Gastrocnemius medialis (tissue), 4 donors: ENCODE measurements at regions not wholly inside any gene's neighbourhood (a gene's known extent, or its start where the extent isn't known, plus 50 kb on each side); places are given as distances from the start of the nearest gene placed in this dataset.

Source experiments
- ATAC-seq, 2 donors: fragments of 150-250 bp; one replicate each; pipeline ENCODE4 v1.9.1; 2016
- DNase-seq, 2 donors: peaks; one replicate each; pipeline ENCODE4 v3.0.0-alpha.2; 2019
- H3K27ac ChIP-seq, 4 donors: fragments of 200-600 bp; sonication (generic); 1 replicate in 1 of 4; 2 replicates in 3 of 4; pipeline ENCODE4 v1.5.1; 2016 to 2018; ENCODE audit warnings: mild to moderate bottlenecking in 2 of 4, moderate library complexity in 1 of 4
- H3K27me3 ChIP-seq, 3 donors: fragments of 200-600 bp; sonication (generic) in 2 of 3; 1 replicate in 1 of 3; 2 replicates in 2 of 3; pipeline versions ENCODE4 v1.5.1 to v1.6.0; 2016 to 2019; ENCODE audit warnings: mild to moderate bottlenecking in 1 of 3, moderate library complexity in 1 of 3
- H3K36me3 ChIP-seq, 2 donors: fragments of 200-600 bp; sonication (generic) in 1 of 2; one replicate each; pipeline ENCODE4 v1.5.1; 2017 to 2018
- H3K4me1 ChIP-seq, 2 donors: fragments of 200-600 bp; sonication (generic) in 1 of 2; one replicate each; pipeline ENCODE4 v1.5.1; 2016 to 2017; ENCODE audit warnings: mild to moderate bottlenecking in 2 of 2
- H3K4me3 ChIP-seq, 4 donors: fragments of 200-600 bp; sonication (generic) in 3 of 4; 1 replicate in 1 of 4; 2 replicates in 3 of 4; pipeline ENCODE4 v1.5.1; 2016 to 2019; ENCODE audit warnings: mild to moderate bottlenecking in 2 of 4
- H3K9me3 ChIP-seq, 3 donors: fragments of 200-600 bp; sonication (generic) in 2 of 3; 1 replicate in 1 of 3; 2 replicates in 2 of 3; pipeline ENCODE4 v1.5.1; 2016 to 2019
- CTCF ChIP-seq, 5 experiments: fragments of 450-650 bp in 3 of 5; fragments of 200-600 bp in 2 of 5; sonication (generic) in 2 of 5; IDR thresholded peaks in 4 of 5; conservative IDR thresholded peaks in 1 of 5; 1 replicate in 4 of 5; 2 replicates in 1 of 5; pipeline ENCODE4 v1.5.1; 2016 to 2019; ENCODE audit warnings: antibody characterized with exemption in 5 of 5, mild to moderate bottlenecking in 3 of 5, moderate library complexity in 3 of 5
- POLR2A ChIP-seq, 2 donors: fragments of 450-650 bp; IDR thresholded peaks; one replicate each; pipeline ENCODE4 v1.6.1; 2017; ENCODE audit warnings: antibody characterized with exemption in 2 of 2, mild to moderate bottlenecking in 2 of 2, moderate library complexity in 2 of 2
- in situ Hi-C, 4 donors: fragments of 200-750 bp; cut with MboI; loops; one replicate each; pipeline versions ENCODE4 v1.15.0 to v1.8.0; 2017; ENCODE audit warnings: low sequenced_read_pairs in 4 of 4
- intact Hi-C: fragments of 100-400 bp; cut with DNase I; formaldehyde crosslinking; loops from one replicate; pipeline ENCODE4 v1.15.1; 2023; ENCODE audit warnings: low total_unique reads

GRCh38 chr4:187789078-187789477 lies 206.5 kb upstream of the ZFP42 start:
- in situ Hi-C loops: no loop called here
- intact Hi-C loops: no loop called here

GRCh38 chr4:187795737-187796136 lies 199.8 kb upstream of the ZFP42 start:
- Histone ChIP-seq H3K9me3 (no peaks in the 10 kb centered on the region), H3K27ac (no peak overlapping the region), H3K4me3 (no peak overlapping the region), H3K27me3 (no peaks in the 10 kb centered on the region), H3K4me1 (no peaks in the 10 kb centered on the region), H3K36me3 (no peaks in the 10 kb centered on the region)
- TF ChIP-seq POLR2A (IDR thresholded peaks at IDR 0.05) (no peak), CTCF (IDR thresholded peaks at IDR 0.05 in 4 of 5, conservative IDR thresholded peaks at IDR 0.05 in 1 of 5) (no peak)
- ATAC-seq (no peak), DNase-seq (no peak)
- in situ Hi-C loops: no loop called here
- intact Hi-C loops: no loop called here

More at GRCh38 chr4:187789078-187789477, 206.5 kb upstream of the ZFP42 start:
- Histone ChIP-seq H3K36me3 (no peaks in the 10 kb centered on the region), H3K4me3 (no peak overlapping the region), H3K4me1 (no peaks in the 10 kb centered on the region), H3K27ac (no peak overlapping the region), H3K27me3 (no peaks in the 10 kb centered on the region), H3K9me3 (no peaks in the 10 kb centered on the region)
- TF ChIP-seq POLR2A (IDR thresholded peaks at IDR 0.05): no peak
- TF ChIP-seq CTCF (IDR thresholded peaks at IDR 0.05 in 4 of 5, conservative IDR thresholded peaks at IDR 0.05 in 1 of 5): no peak
- no peak for ATAC-seq
- DNase-seq: no peak

- Histone ChIP-seq H3K9me3 (no peaks in the 10 kb centered on the region), H3K4me1 (no peaks in the 10 kb centered on the region), H3K4me3 (no peak overlapping the region), H3K27ac (no peak overlapping the region), H3K27me3 (no peaks in the 10 kb centered on the region), H3K36me3 (no peaks in the 10 kb centered on the region)
- TF ChIP-seq CTCF (IDR thresholded peaks at IDR 0.05 in 4 of 5, conservative IDR thresholded peaks at IDR 0.05 in 1 of 5): no peak
- no peak for TF ChIP-seq POLR2A (IDR thresholded peaks at IDR 0.05)
- intact Hi-C loops (no loop called here), in situ Hi-C loops (no loop called here)
- ATAC-seq: no peak
- no peak for DNase-seq
These were observed 197.2 kb upstream of the ZFP42 start for GRCh38 chr4:187798385-187798784.

GRCh38 chr4:187799735-187800134 lies 195.8 kb upstream of the ZFP42 start:
- Histone ChIP-seq H3K9me3 (no peaks in the 10 kb centered on the region), H3K4me3 (no peak overlapping the region)

More at GRCh38 chr4:187799735-187800134, 195.8 kb upstream of the ZFP42 start:
- Histone ChIP-seq H3K27me3 (no peaks in the 10 kb centered on the region), H3K36me3 (no peaks in the 10 kb centered on the region), H3K4me1 (no peaks in the 10 kb centered on the region), H3K27ac (no peak overlapping the region)
- intact Hi-C loops (no loop called here), in situ Hi-C loops (no loop called here)
- no peak for DNase-seq
- TF ChIP-seq POLR2A (IDR thresholded peaks at IDR 0.05) (no peak), CTCF (IDR thresholded peaks at IDR 0.05 in 4 of 5, conservative IDR thresholded peaks at IDR 0.05 in 1 of 5) (no peak)
- no peak for ATAC-seq
